ENCODE measurements at regions not wholly inside any gene's neighbourhood (a gene's known extent, or its start where the extent isn't known, plus 50 kb on each side); places are given as distances from the start of the nearest gene placed in this dataset.

DNA sequence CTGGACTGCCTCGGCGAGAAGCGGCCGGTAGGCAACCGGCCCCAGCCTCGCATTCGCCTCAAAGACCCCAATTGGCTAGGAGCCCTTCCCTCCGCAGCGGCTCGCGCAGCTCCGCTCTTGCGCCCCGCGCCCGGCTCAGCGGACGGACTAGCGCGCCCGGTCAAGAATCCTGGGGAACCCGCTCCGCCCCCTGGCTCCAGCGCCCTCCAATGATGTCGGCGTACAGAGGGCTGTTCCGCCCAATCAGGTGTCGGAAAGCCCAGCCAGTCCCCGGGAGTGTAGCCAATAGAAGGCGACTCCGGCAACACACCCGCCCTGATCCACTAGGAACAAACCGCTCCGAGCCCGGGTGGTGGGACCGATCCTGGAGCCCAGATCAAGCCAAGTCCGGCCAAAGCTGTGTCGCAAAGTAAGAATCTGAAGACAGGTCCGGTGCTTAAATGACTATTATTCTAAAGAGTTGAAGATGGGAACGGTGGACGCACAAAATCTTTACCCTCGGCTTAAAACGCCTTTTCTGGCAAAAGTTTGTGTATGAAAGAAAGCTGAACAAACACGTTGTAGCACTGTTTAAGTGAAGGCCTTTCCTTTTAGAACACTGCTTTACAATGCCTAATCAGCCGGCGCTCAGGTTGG is 132.2 kb downstream of the OGFRL1 start:
- Mint-ChIP-seq H3K36me3 (ENCODE audit: low read depth) (no peaks in the 10 kb centered on the region), H3K27ac (no peak overlapping the region), H3K4me3 (peak overlapping the region; percentile 71), H3K4me1 (ENCODE audit: low read depth) (peaks cover 5% of the 10 kb centered on the region), H3K9me3 (no peaks in the 10 kb centered on the region), H3K27me3 (peaks cover 76% of the 10 kb centered on the region)
- intact Hi-C loops (cut with micrococcal nuclease) = no loop called here

DNA sequence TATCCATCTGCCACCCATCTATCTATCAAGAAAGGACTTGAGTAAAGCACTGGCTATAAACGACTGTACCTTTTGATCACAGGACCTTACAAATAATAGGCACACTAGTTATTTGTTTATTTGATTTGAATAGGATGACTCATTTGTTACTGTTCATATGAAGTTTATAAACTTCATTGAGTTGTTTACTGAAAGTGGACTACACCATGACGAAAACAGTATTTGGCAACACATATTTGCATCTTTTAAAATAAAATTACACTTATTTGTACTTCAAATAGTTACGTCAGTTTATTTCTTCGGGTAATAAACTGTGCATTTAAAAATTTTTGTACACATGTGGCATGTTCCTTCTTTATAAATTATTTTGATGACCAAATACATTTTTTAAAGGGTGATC is 133.0 kb downstream of the OGFRL1 start:
- H3K4me3 Mint-ChIP-seq = no peak overlapping the region
- intact Hi-C loops (cut with micrococcal nuclease) = no loop called here
- no peaks in the 10 kb centered on the region for H3K9me3 Mint-ChIP-seq
- peaks cover 5% of the 10 kb centered on the region for H3K4me1 Mint-ChIP-seq (ENCODE audit: low read depth)
- H3K36me3 Mint-ChIP-seq (ENCODE audit: low read depth) = no peaks in the 10 kb centered on the region
- H3K27me3 Mint-ChIP-seq = peaks cover 76% of the 10 kb centered on the region
- no peak overlapping the region for H3K27ac Mint-ChIP-seq

GRCh38 chr6:71430018-71430417 is 141.4 kb downstream of the OGFRL1 start:
- Mint-ChIP-seq H3K27me3 (peaks cover 26% of the 10 kb centered on the region), H3K9me3 (no peaks in the 10 kb centered on the region), H3K27ac (no peak overlapping the region), H3K4me3 (no peak overlapping the region), H3K4me1 (ENCODE audit: low read depth) (no peaks in the 10 kb centered on the region), H3K36me3 (ENCODE audit: low read depth) (no peaks in the 10 kb centered on the region)
- intact Hi-C loops (cut with micrococcal nuclease) = no loop called here

- no peak overlapping the region for H3K27ac Mint-ChIP-seq
- no peaks in the 10 kb centered on the region for H3K36me3 Mint-ChIP-seq (ENCODE audit: low read depth)
- no peak overlapping the region for H3K4me3 Mint-ChIP-seq
- no peaks in the 10 kb centered on the region for H3K4me1 Mint-ChIP-seq (ENCODE audit: low read depth)
- peaks cover 11% of the 10 kb centered on the region for H3K27me3 Mint-ChIP-seq
- intact Hi-C loops (cut with micrococcal nuclease) = no loop called here
- H3K9me3 Mint-ChIP-seq = peaks cover 1% of the 10 kb centered on the region
Observed at GRCh38 chr6:71433441-71433840, 144.8 kb downstream of the OGFRL1 start.

- Mint-ChIP-seq H3K4me3 (no peak overlapping the region), H3K27me3 (no peaks in the 10 kb centered on the region), H3K36me3 (ENCODE audit: low read depth) (no peaks in the 10 kb centered on the region), H3K4me1 (ENCODE audit: low read depth) (no peaks in the 10 kb centered on the region), H3K27ac (no peak overlapping the region), H3K9me3 (peaks cover 16% of the 10 kb centered on the region)
- intact Hi-C loops (cut with micrococcal nuclease) = no loop called here
Observed at GRCh38 chr6:71444222-71444621, 155.6 kb downstream of the OGFRL1 start.

DNA sequence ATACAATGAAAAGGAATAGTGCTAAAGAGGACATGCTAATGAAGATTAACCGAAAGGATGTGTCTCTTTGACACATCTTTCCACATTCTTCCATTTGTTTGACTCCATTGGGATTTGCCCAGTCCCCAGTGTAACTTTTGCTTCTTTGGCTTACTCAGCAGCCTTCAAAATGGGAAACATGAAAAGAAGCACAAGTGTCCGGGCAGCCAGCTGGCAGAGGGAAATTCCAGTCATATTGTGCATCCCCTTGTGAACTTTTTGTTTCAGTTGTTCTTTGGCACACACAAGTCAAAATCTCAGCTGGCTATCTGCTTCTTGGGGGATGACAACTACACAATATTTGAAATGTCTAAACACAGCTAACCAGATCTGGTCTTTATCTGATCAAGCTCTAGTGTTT is 157.4 kb downstream of the OGFRL1 start:
- Mint-ChIP-seq H3K4me3 (no peak overlapping the region), H3K27ac (no peak overlapping the region), H3K4me1 (ENCODE audit: low read depth) (no peaks in the 10 kb centered on the region), H3K36me3 (ENCODE audit: low read depth) (no peaks in the 10 kb centered on the region), H3K9me3 (no peaks in the 10 kb centered on the region), H3K27me3 (no peaks in the 10 kb centered on the region)
- intact Hi-C loops (cut with micrococcal nuclease) = no loop called here

DNA sequence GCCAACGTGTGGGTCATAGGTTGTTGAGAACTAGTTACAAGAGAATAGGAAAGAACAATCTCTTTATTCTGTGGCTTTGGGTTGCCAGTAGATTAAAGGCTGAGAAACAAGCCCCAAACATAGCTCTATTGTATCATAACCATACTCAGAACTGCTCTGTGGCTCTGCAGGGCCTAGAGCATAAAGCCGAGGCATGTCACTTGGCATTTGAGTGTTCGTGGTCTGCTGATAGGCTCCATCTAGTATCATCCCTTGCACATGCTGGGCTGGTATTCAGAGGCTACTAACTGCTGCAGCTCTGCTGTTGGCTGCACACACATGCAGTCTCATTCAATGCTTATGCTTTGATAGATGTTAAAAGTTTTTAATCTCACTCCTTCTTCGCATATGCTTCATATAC is 157.9 kb downstream of the OGFRL1 start:
- Mint-ChIP-seq H3K27ac (no peak overlapping the region), H3K9me3 (no peaks in the 10 kb centered on the region), H3K27me3 (no peaks in the 10 kb centered on the region), H3K4me1 (ENCODE audit: low read depth) (no peaks in the 10 kb centered on the region), H3K4me3 (no peak overlapping the region), H3K36me3 (ENCODE audit: low read depth) (no peaks in the 10 kb centered on the region)
- intact Hi-C loops (cut with micrococcal nuclease) = no loop called here

DNA sequence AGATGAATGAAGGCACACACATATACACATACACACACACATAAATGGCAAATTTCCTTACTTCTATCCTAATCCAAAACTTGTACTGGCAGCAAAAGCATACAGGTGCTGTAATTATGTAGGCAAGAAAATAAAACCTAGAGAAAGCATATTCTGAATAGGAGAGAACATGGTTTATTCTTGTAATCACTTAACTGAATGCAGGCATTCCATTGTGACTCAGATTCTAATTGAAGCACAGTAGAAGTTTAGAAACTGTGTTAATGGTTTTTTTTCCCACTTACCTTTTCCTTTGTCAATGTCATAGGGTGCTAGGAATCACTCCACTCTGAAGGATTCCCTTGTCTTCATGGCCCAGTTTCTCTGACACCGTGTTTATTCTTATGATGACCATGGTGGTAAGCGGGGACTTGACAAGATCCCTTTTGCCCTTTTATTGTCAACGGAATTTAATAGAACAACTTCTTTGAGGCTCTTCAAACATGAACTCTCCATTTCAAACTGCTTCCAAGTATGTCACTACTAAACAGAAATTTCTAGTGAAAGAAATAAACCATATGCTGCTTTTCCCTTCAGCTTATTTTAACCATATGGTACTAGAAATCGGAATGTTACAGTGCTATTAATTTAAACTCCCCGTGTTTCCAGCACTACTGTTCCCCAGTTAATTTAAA is 164.2 kb downstream of the OGFRL1 start:
- no peak overlapping the region for H3K27ac Mint-ChIP-seq
- intact Hi-C loops (cut with micrococcal nuclease) = no loop called here
- no peaks in the 10 kb centered on the region for H3K27me3 Mint-ChIP-seq

GRCh38 chr6:71453371-71453706 is 164.7 kb downstream of the OGFRL1 start:
- Mint-ChIP-seq H3K36me3 (ENCODE audit: low read depth) (no peaks in the 10 kb centered on the region), H3K4me3 (no peak overlapping the region), H3K27me3 (no peaks in the 10 kb centered on the region), H3K4me1 (ENCODE audit: low read depth) (no peaks in the 10 kb centered on the region), H3K9me3 (no peaks in the 10 kb centered on the region), H3K27ac (no peak overlapping the region)
- intact Hi-C loops (cut with micrococcal nuclease) = no loop called here

More for the DNA sequence above, 164.2 kb downstream of the OGFRL1 start:
- no peaks in the 10 kb centered on the region for H3K4me1 Mint-ChIP-seq (ENCODE audit: low read depth)
- H3K9me3 Mint-ChIP-seq = no peaks in the 10 kb centered on the region
- no peaks in the 10 kb centered on the region for H3K36me3 Mint-ChIP-seq (ENCODE audit: low read depth)
- no peak overlapping the region for H3K4me3 Mint-ChIP-seq

DNA sequence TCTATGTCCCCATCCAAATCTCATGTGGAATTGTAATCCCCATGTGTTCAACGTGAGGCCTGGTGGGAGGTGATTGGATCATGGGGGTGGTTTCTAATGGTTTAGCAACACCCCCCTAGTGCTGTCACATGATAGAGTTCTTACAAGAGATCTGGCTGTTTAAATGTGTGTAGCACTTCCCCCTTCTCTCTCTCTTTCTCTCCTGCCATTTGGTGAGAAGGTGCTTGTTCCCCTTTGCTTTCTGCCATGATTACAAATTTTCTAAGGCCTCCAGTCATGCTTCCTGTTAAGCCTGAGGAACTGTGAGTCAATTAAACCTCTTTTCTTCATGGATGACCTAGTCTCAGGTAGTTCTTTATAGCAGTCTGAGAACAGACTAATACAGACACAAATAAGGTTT is 165.4 kb downstream of the OGFRL1 start:
- Mint-ChIP-seq H3K27me3 (no peaks in the 10 kb centered on the region), H3K36me3 (ENCODE audit: low read depth) (no peaks in the 10 kb centered on the region), H3K4me1 (ENCODE audit: low read depth) (no peaks in the 10 kb centered on the region), H3K9me3 (no peaks in the 10 kb centered on the region), H3K27ac (no peak overlapping the region), H3K4me3 (no peak overlapping the region)
- intact Hi-C loops (cut with micrococcal nuclease) = no loop called here

DNA sequence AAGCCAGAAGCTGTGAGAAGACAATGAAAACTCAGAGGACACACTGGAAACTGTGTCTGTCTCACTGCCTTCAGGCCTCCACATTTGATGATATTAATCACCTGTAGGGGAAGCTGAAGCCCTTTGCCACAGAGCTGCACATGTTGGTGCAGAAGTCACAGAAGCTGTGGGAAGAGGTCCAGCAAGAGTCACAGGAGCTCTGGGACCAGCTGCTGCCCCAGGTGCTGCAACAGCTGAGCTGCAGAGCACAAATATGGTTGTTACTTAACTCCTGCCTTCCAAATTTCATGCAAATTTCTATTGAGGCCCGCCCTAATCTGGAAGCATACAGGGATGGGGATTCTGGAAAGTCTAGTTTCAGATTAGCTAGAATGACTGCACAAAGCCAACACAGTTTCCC is 169.3 kb downstream of the OGFRL1 start:
- intact Hi-C loops (cut with micrococcal nuclease) = no loop called here
- Mint-ChIP-seq H3K36me3 (ENCODE audit: low read depth) (no peaks in the 10 kb centered on the region), H3K9me3 (no peaks in the 10 kb centered on the region), H3K27me3 (no peaks in the 10 kb centered on the region), H3K4me3 (no peak overlapping the region), H3K27ac (no peak overlapping the region), H3K4me1 (ENCODE audit: low read depth) (no peaks in the 10 kb centered on the region)

GRCh38 chr6:71459162-71459561 is 170.6 kb downstream of the OGFRL1 start:
- Mint-ChIP-seq H3K27ac (no peak overlapping the region), H3K4me3 (no peak overlapping the region), H3K4me1 (ENCODE audit: low read depth) (no peaks in the 10 kb centered on the region), H3K27me3 (no peaks in the 10 kb centered on the region), H3K9me3 (no peaks in the 10 kb centered on the region), H3K36me3 (ENCODE audit: low read depth) (no peaks in the 10 kb centered on the region)
- intact Hi-C loops (cut with micrococcal nuclease) = no loop called here

DNA sequence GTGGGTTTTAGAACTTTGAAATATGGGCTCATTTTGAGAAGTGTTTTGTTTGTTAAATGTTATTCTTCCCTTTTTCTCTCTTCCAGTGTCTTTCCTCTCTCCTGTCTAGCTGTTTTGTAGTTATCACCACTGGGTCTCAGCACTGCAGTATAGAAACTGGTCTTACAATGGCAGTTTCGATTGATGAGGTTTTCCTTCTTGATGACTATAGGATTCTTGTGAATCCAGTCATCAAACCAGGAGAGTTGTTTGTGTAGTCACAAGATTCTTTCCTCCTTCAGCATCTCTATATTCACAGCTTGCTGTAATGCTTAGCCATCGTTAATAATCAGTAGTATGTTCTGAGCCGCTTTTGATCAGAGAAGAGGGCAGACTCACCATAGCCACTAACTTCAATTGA is 172.3 kb downstream of the OGFRL1 start:
- Mint-ChIP-seq H3K36me3 (ENCODE audit: low read depth) (no peaks in the 10 kb centered on the region), H3K27ac (no peak overlapping the region), H3K9me3 (peaks cover 13% of the 10 kb centered on the region), H3K27me3 (no peaks in the 10 kb centered on the region), H3K4me3 (no peak overlapping the region), H3K4me1 (ENCODE audit: low read depth) (no peaks in the 10 kb centered on the region)
- intact Hi-C loops (cut with micrococcal nuclease) = no loop called here

GRCh38 chr6:71463061-71463460 is 174.4 kb downstream of the OGFRL1 start:
- intact Hi-C loops (cut with micrococcal nuclease) = no loop called here
- Mint-ChIP-seq H3K36me3 (ENCODE audit: low read depth) (no peaks in the 10 kb centered on the region), H3K4me3 (no peak overlapping the region), H3K9me3 (peaks cover 19% of the 10 kb centered on the region), H3K4me1 (ENCODE audit: low read depth) (no peaks in the 10 kb centered on the region), H3K27me3 (no peaks in the 10 kb centered on the region), H3K27ac (no peak overlapping the region)

GRCh38 chr6:71465096-71465495 is 176.5 kb downstream of the OGFRL1 start:
- no peak overlapping the region for H3K27ac Mint-ChIP-seq
- intact Hi-C loops (cut with micrococcal nuclease) = no loop called here
- no peak overlapping the region for H3K4me3 Mint-ChIP-seq
- no peaks in the 10 kb centered on the region for H3K27me3 Mint-ChIP-seq
- H3K36me3 Mint-ChIP-seq (ENCODE audit: low read depth) = no peaks in the 10 kb centered on the region
- no peaks in the 10 kb centered on the region for H3K4me1 Mint-ChIP-seq (ENCODE audit: low read depth)
- H3K9me3 Mint-ChIP-seq = peaks cover 19% of the 10 kb centered on the region
